ENCODE measurements at regions not wholly inside any gene's neighbourhood (a gene's known extent, or its start where the extent isn't known, plus 50 kb on each side); places are given as distances from the start of the nearest gene placed in this dataset.

DNA sequence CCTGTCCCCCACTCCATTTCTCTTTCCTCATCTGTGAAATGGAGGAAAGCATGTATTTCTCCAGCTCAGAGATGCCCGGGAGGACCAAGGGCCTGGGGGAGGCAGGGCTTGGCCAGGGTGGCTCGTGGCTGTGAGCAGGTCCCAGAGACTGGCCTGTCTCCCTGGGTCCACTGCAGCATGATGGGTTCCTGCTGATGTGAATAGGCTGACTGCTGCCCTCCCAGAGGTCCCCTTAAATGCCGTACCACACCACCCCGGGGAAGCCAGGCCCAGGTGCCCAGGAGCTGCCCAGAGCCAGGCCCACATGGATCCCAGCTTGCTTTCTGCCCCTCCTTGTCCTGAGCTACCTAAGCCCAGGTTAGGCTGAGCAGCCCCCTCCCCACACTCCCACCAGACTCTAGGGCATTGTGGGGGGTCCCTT, 158.2 kb upstream of the C14orf180 start:
- no peak for TF ChIP-seq CTCF (optimal IDR thresholded peaks at IDR 0.05 in 1 of 3, IDR thresholded peaks at IDR 0.05 in 1 of 3, conservative IDR thresholded peaks at IDR 0.05 in 1 of 3; ENCODE audit: extremely low read depth in 1 of 3, insufficient read depth in 2 of 3, low read length in 3 of 3)
- no peak for TF ChIP-seq EZH2 (IDR thresholded peaks at IDR 0.05; ENCODE audit: low read length)
